GM12878 (cell line): ENCODE measurements at regions not wholly inside any gene's neighbourhood (a gene's known extent, or its start where the extent isn't known, plus 50 kb on each side); places are given as distances from the start of the nearest gene placed in this dataset.

ENCODE experiments used
- ATAC-seq: fragments of 200-7000 bp; cut with Tn5 transposase; 3 replicates; pipeline ENCODE4 v1.9.1; 2020; ENCODE audit warnings: mild to moderate bottlenecking, moderate library complexity
- BruUV-seq: library from RNA; stranded (reverse); fragments of 400-500 nt; replicated peaks from 2 replicates; lab custom pipeline; 2021; lab: Mats Ljungman, UMichigan
- CTCF ChIA-PET: fragments of 300-600 bp; sonication (Branson Sonifier 250); formaldehyde crosslinking; extraction: SDS; loops from one replicate; lab custom pipeline; 2021; ENCODE audit warnings: inconsistent platforms; lab: Yijun Ruan, JAX
- POLR2A ChIA-PET: fragments of 350-600 bp; formaldehyde crosslinking; extraction: SDS; loops from one replicate; lab custom pipeline; 2021; ENCODE audit warnings: inconsistent platforms; lab: Charles Lee
- RAD21 ChIA-PET: fragments of 300-600 bp; sonication (Branson Sonifier 250); formaldehyde crosslinking; loops from one replicate; lab custom pipeline; 2023; ENCODE audit warnings: antibody characterized with exemption; ENCODE audit not compliant: unreplicated experiment; lab: Charles Lee
- SMC1A ChIA-PET: fragments of 300-600 bp; sonication (Branson Sonifier 250); formaldehyde crosslinking; loops from one replicate; lab custom pipeline; 2023; ENCODE audit not compliant: unreplicated experiment, uncharacterized antibody; lab: Charles Lee
- DNase-seq: peaks from one replicate; pipeline ENCODE4 v3.0.0-alpha.2; 2011; ENCODE audit warnings: low read depth, low spot score
- FAIRE-seq: peaks from 3 replicates; lab custom pipeline; 2011; peaks lifted over from hg19 to GRCh38; lab: Jason Lieb, UNC
- H2AFZ ChIP-seq: 2 replicates; pipeline ENCODE4 v1.6.0; 2011; ENCODE audit warnings: low read depth, low read length, control low read depth; ENCODE audit not compliant: control insufficient read depth
- H3K27ac ChIP-seq: 2 replicates; pipeline ENCODE4 v1.5.1; 2011; ENCODE audit warnings: control low read depth; ENCODE audit not compliant: control insufficient read depth, insufficient read depth
- H3K27me3 ChIP-seq, 2 experiments: replicated peaks in 1 of 2; 2 replicates each; pipeline versions ENCODE4 v1.6.0 to v1.6.1; 2011; ENCODE audit warnings: low read length in 1 of 2; ENCODE audit not compliant: control insufficient read depth in 2 of 2, insufficient read depth in 2 of 2
- H3K36me3 ChIP-seq, 2 experiments: 2 replicates each; pipeline ENCODE4 v1.5.1; 2011; ENCODE audit warnings: low read length in 1 of 2; ENCODE audit not compliant: control insufficient read depth in 2 of 2, insufficient read depth in 2 of 2
- H3K4me1 ChIP-seq: 2 replicates; pipeline ENCODE4 v1.6.1; 2011; ENCODE audit warnings: mild to moderate bottlenecking, low read length, moderate library complexity, mixed read lengths; ENCODE audit not compliant: control insufficient read depth, insufficient read depth
- H3K4me2 ChIP-seq: 2 replicates; pipeline ENCODE4 v1.6.0; 2011; ENCODE audit warnings: control low read depth; ENCODE audit not compliant: control insufficient read depth, insufficient read depth
- H3K4me3 ChIP-seq: fragments of 200-600 bp; sonication (generic); 2 replicates; pipeline ENCODE4 v1.5.1; 2016
- H3K79me2 ChIP-seq: 2 replicates; pipeline ENCODE4 v1.6.0; 2011; ENCODE audit warnings: low read length; ENCODE audit not compliant: control insufficient read depth, insufficient read depth
- H3K9ac ChIP-seq: 2 replicates; pipeline ENCODE4 v1.8.0; 2011; ENCODE audit warnings: low read length, control low read depth, mixed read lengths; ENCODE audit not compliant: control insufficient read depth, insufficient read depth
- H3K9me3 ChIP-seq: replicated peaks from 3 replicates; pipeline ENCODE4 v1.5.1; 2011; ENCODE audit warnings: mild to moderate bottlenecking, low read length; ENCODE audit not compliant: control insufficient read depth, insufficient read depth
- H4K20me1 ChIP-seq: 2 replicates; pipeline ENCODE4 v1.6.0; 2011; ENCODE audit not compliant: control insufficient read depth, insufficient read depth
- BCL11A ChIP-seq: IDR thresholded peaks from 2 replicates; pipeline ENCODE4 v1.6.1; 2011; ENCODE audit warnings: low read depth, low read length
- CBX3 ChIP-seq: fragments of 200-600 bp; sonication (generic); IDR thresholded peaks from 2 replicates; pipeline ENCODE4 v1.6.1; 2016; ENCODE audit warnings: low read depth, borderline replicate concordance
- IKZF1 ChIP-seq: fragments of 450-650 bp; conservative IDR thresholded peaks from 2 replicates; pipeline ENCODE4 v1.6.1; 2017; ENCODE audit warnings: antibody characterized with exemption, mild to moderate bottlenecking
- IKZF2 ChIP-seq, 2 experiments: fragments of 450-650 bp; IDR thresholded peaks; 2 replicates each; pipeline ENCODE4 v1.6.1; 2017; ENCODE audit warnings: mild to moderate bottlenecking in 2 of 2, moderate library complexity in 2 of 2
- NFYA ChIP-seq: IDR thresholded peaks from 2 replicates; pipeline ENCODE4 v1.6.1; 2011; ENCODE audit warnings: low read depth, mild to moderate bottlenecking, low read length, improper control_type of control experiment, borderline replicate concordance
- NR2C2 ChIP-seq: IDR thresholded peaks from 2 replicates; pipeline ENCODE4 v1.6.1; 2011; ENCODE audit warnings: borderline replicate concordance, low read depth; ENCODE audit not compliant: control insufficient read depth, insufficient read length
- POU2F2 ChIP-seq: IDR thresholded peaks from 3 replicates; pipeline ENCODE4 v1.6.1; 2011; ENCODE audit warnings: low read depth, mild to moderate bottlenecking, low read length, borderline replicate concordance
- SUPT20H ChIP-seq: IDR thresholded peaks from 2 replicates; pipeline ENCODE4 v1.6.1; 2011; ENCODE audit warnings: low read depth, mild to moderate bottlenecking, low read length, moderate library complexity, borderline replicate concordance; ENCODE audit not compliant: control insufficient read depth
- WGBS: methylation state at CpG from one replicate; pipeline ENCODE4 v1.1.6; 2016; ENCODE audit warnings: low lambda C conversion rate; ENCODE audit not compliant: insufficient replicate concordance, insufficient coverage; ENCODE audit errors: missing lambda C conversion rate; 5-methylcytosine and 5-hydroxymethylcytosine counted together
- in situ Hi-C: fragments of 300-500 bp; cut with MboI; formaldehyde crosslinking; loops from 9 replicates; pipeline ENCODE4 v1.14.3; 2018; ENCODE audit warnings: mixed read lengths
- intact Hi-C: fragments of 100-400 bp; cut with micrococcal nuclease; formaldehyde crosslinking; loops from one replicate; pipeline ENCODE4 v1.14.2; 2022; ENCODE audit not compliant: unreplicated experiment
- TF ChIP-seq, protein P1 (sequence below): fragments of 450-650 bp; IDR thresholded peaks from 2 replicates; pipeline ENCODE4 v1.6.1; 2017; ENCODE audit warnings: mild to moderate bottlenecking, moderate library complexity
- TF ChIP-seq, protein P2 (sequence below): fragments of 450-650 bp; IDR thresholded peaks from 2 replicates; pipeline ENCODE4 v1.6.1; 2017; ENCODE audit warnings: antibody characterized with exemption, mild to moderate bottlenecking, moderate library complexity
- TF ChIP-seq, protein P3 (sequence below), 3 experiments: IDR thresholded peaks in 2 of 3; conservative IDR thresholded peaks in 1 of 3; 2 replicates each; pipeline ENCODE4 v1.5.1; 2011; ENCODE audit warnings: low read depth in 3 of 3, low read length in 3 of 3, mild to moderate bottlenecking in 3 of 3, control low read depth in 2 of 3, moderate library complexity in 2 of 3, inconsistent platforms in 1 of 3, mixed read lengths in 1 of 3; ENCODE audit not compliant: control insufficient read depth in 2 of 3, insufficient read depth in 1 of 3; ENCODE audit errors: extremely low read depth in 1 of 3

DNA sequence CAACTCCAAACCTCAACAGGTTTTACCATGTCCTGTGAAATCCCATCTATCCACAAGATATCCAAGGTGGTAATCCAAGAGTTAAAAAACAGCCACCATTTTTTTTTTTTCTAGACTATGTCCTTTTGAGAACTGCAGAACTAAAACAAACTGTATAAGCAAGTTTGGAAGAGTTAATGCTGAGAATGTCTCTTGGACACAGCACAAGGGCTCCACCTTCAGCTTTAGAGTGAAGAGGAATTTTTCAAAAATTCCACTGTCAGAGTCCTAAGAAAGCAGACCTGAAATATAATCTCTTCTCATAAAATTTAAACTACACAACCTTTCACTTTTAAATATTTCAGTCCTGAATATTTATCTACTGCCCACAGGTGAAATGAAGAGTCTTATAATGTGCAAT is 167.8 kb upstream of the CCNG1 start (continued):
- TF ChIP-seq, protein P1, sequence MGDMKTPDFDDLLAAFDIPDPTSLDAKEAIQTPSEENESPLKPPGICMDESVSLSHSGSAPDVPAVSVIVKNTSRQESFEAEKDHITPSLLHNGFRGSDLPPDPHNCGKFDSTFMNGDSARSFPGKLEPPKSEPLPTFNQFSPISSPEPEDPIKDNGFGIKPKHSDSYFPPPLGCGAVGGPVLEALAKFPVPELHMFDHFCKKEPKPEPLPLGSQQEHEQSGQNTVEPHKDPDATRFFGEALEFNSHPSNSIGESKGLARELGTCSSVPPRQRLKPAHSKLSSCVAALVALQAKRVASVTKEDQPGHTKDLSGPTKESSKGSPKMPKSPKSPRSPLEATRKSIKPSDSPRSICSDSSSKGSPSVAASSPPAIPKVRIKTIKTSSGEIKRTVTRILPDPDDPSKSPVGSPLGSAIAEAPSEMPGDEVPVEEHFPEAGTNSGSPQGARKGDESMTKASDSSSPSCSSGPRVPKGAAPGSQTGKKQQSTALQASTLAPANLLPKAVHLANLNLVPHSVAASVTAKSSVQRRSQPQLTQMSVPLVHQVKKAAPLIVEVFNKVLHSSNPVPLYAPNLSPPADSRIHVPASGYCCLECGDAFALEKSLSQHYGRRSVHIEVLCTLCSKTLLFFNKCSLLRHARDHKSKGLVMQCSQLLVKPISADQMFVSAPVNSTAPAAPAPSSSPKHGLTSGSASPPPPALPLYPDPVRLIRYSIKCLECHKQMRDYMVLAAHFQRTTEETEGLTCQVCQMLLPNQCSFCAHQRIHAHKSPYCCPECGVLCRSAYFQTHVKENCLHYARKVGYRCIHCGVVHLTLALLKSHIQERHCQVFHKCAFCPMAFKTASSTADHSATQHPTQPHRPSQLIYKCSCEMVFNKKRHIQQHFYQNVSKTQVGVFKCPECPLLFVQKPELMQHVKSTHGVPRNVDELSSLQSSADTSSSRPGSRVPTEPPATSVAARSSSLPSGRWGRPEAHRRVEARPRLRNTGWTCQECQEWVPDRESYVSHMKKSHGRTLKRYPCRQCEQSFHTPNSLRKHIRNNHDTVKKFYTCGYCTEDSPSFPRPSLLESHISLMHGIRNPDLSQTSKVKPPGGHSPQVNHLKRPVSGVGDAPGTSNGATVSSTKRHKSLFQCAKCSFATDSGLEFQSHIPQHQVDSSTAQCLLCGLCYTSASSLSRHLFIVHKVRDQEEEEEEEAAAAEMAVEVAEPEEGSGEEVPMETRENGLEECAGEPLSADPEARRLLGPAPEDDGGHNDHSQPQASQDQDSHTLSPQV: 0 out of 2 replicates have a peak, but pooled peaks have one; percentile 47
- TF ChIP-seq IKZF2 (IDR thresholded peaks at IDR 0.05) (no peak), SUPT20H (no peak), IKZF1 (no peak), POU2F2 (no peak), BCL11A (no peak)
- TF ChIP-seq, all 136 proteins: peak for 5

DNA sequence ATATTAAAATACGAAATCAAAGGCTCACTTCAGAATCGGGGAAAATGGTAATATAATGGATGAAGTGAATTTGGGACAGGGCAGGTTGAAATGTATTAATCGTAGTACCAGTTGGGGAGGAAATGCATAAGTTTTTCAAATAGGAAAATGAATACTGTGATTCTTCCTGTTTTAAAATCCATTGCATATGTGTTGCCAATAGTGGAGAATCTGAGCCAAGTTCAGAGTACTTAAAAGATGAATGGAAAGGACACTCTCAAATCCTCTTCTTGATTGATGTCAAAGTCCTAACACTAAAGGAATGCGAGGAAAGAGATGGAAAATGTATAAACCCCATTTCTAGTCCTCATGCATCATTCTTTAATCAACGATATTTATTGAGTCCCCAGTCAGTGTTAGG is 160.9 kb upstream of the CCNG1 start:
- ChIA-PET CTCF (no interaction called here), RAD21 (no interaction called here), POLR2A (no interaction called here), SMC1A (no interaction called here)
- Histone ChIP-seq H3K9ac (no peak overlapping the region), H3K27me3 (no peaks in the 10 kb centered on the region), H2AFZ (no peak overlapping the region), H3K4me3 (no peak overlapping the region), H3K4me1 (no peaks in the 10 kb centered on the region), H3K36me3 (no peaks in the 10 kb centered on the region), H3K79me2 (no peaks in the 10 kb centered on the region), H3K9me3 (no peaks in the 10 kb centered on the region), H3K4me2 (no peak overlapping the region), H3K27ac (no peak overlapping the region), H4K20me1 (no peaks in the 10 kb centered on the region)
- DNase-seq (no peak), FAIRE-seq (no peak), ATAC-seq (no peak)
- in situ Hi-C loops: no loop called here
- 21% methylated on average over 5 of the region's 5 CpGs for WGBS
- no TSS peak for BruUV-seq
- intact Hi-C loops: no loop called here
- TF ChIP-seq CBX3 (no peak), NR2C2 (no peak), NFYA (no peak)
- TF ChIP-seq, protein P2, sequence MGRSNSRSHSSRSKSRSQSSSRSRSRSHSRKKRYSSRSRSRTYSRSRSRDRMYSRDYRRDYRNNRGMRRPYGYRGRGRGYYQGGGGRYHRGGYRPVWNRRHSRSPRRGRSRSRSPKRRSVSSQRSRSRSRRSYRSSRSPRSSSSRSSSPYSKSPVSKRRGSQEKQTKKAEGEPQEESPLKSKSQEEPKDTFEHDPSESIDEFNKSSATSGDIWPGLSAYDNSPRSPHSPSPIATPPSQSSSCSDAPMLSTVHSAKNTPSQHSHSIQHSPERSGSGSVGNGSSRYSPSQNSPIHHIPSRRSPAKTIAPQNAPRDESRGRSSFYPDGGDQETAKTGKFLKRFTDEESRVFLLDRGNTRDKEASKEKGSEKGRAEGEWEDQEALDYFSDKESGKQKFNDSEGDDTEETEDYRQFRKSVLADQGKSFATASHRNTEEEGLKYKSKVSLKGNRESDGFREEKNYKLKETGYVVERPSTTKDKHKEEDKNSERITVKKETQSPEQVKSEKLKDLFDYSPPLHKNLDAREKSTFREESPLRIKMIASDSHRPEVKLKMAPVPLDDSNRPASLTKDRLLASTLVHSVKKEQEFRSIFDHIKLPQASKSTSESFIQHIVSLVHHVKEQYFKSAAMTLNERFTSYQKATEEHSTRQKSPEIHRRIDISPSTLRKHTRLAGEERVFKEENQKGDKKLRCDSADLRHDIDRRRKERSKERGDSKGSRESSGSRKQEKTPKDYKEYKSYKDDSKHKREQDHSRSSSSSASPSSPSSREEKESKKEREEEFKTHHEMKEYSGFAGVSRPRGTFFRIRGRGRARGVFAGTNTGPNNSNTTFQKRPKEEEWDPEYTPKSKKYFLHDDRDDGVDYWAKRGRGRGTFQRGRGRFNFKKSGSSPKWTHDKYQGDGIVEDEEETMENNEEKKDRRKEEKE: no peak
- TF ChIP-seq, protein P3, sequence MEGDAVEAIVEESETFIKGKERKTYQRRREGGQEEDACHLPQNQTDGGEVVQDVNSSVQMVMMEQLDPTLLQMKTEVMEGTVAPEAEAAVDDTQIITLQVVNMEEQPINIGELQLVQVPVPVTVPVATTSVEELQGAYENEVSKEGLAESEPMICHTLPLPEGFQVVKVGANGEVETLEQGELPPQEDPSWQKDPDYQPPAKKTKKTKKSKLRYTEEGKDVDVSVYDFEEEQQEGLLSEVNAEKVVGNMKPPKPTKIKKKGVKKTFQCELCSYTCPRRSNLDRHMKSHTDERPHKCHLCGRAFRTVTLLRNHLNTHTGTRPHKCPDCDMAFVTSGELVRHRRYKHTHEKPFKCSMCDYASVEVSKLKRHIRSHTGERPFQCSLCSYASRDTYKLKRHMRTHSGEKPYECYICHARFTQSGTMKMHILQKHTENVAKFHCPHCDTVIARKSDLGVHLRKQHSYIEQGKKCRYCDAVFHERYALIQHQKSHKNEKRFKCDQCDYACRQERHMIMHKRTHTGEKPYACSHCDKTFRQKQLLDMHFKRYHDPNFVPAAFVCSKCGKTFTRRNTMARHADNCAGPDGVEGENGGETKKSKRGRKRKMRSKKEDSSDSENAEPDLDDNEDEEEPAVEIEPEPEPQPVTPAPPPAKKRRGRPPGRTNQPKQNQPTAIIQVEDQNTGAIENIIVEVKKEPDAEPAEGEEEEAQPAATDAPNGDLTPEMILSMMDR (IDR thresholded peaks at IDR 0.05 in 2 of 3, conservative IDR thresholded peaks at IDR 0.05 in 1 of 3; ENCODE audit: control insufficient read depth in 2 of 3, extremely low read depth in 1 of 3, insufficient read depth in 1 of 3, low read depth in 3 of 3, low read length in 3 of 3): no peak
